ENCODE measurements at regions not wholly inside any gene's neighbourhood (a gene's known extent, or its start where the extent isn't known, plus 50 kb on each side); places are given as distances from the start of the nearest gene placed in this dataset.
"Not testable (repeated sequence)": the region's sequence is repeated elsewhere in the genome, so short reads cannot be mapped to it uniquely, and the experiment has no call there.

- no peak for DNase-seq (ENCODE audit: low read depth, low spot score)
Measured at GRCh38 chr18:71370671-71371445, 1082.0 kb downstream of the SOCS6 start.

- no peak for DNase-seq (ENCODE audit: low read depth, low spot score)
Measured at GRCh38 chr18:71370095-71370494, 1081.2 kb downstream of the SOCS6 start.

- no peak for DNase-seq (ENCODE audit: low read depth, low spot score)
Measured at GRCh38 chr18:71362140-71362539, 1073.3 kb downstream of the SOCS6 start.

- not testable (repeated sequence) for DNase-seq (ENCODE audit: low read depth, low spot score)
Measured at GRCh38 chr18:71355599-71355998, 1066.8 kb downstream of the SOCS6 start.

- DNase-seq (ENCODE audit: low read depth, low spot score), result no peak
Measured at GRCh38 chr18:71352618-71353017, 1063.8 kb downstream of the SOCS6 start.

GRCh38 chr18:71336576-71337210, 1047.8 kb downstream of the SOCS6 start:
- DNase-seq (ENCODE audit: low read depth, low spot score), result no peak

GRCh38 chr18:71329563-71329962, 1040.7 kb downstream of the SOCS6 start:
- DNase-seq (ENCODE audit: low read depth, low spot score), result no peak

- no peak for DNase-seq (ENCODE audit: low read depth, low spot score)
Measured at GRCh38 chr18:71329114-71329513, 1040.3 kb downstream of the SOCS6 start.

GRCh38 chr18:71327850-71328249, 1039.0 kb downstream of the SOCS6 start:
- no peak for DNase-seq (ENCODE audit: low read depth, low spot score)

- no peak for DNase-seq (ENCODE audit: low read depth, low spot score)
Measured at GRCh38 chr18:71327441-71327840, 1038.6 kb downstream of the SOCS6 start.

- DNase-seq (ENCODE audit: low read depth, low spot score), result no peak
Measured at GRCh38 chr18:71326826-71327225, 1038.0 kb downstream of the SOCS6 start.

GRCh38 chr18:71324356-71324755, 1035.5 kb downstream of the SOCS6 start:
- DNase-seq (ENCODE audit: low read depth, low spot score), result no peak

- no peak for DNase-seq (ENCODE audit: low read depth, low spot score)
Measured at GRCh38 chr18:71322201-71322600, 1033.4 kb downstream of the SOCS6 start.

- no peak for DNase-seq (ENCODE audit: low read depth, low spot score)
Measured at GRCh38 chr18:71321319-71321718, 1032.5 kb downstream of the SOCS6 start.

- no peak for DNase-seq (ENCODE audit: low read depth, low spot score)
Measured at GRCh38 chr18:71304856-71305255, 1016.0 kb downstream of the SOCS6 start.

- not testable (repeated sequence) for DNase-seq (ENCODE audit: low read depth, low spot score)
Measured at GRCh38 chr18:71303743-71304142, 1014.9 kb downstream of the SOCS6 start.

GRCh38 chr18:71301596-71301995, 1012.8 kb downstream of the SOCS6 start:
- no peak for DNase-seq (ENCODE audit: low read depth, low spot score)

- DNase-seq (ENCODE audit: low read depth, low spot score), result not testable (repeated sequence)
Measured at GRCh38 chr18:71294201-71294600, 1005.4 kb downstream of the SOCS6 start.

- DNase-seq (ENCODE audit: low read depth, low spot score), result no peak
Measured at GRCh38 chr18:71293322-71293721, 1004.5 kb downstream of the SOCS6 start.

GRCh38 chr18:71287268-71287667, 998.4 kb downstream of the SOCS6 start:
- DNase-seq (ENCODE audit: low read depth, low spot score), result no peak

- no peak for DNase-seq (ENCODE audit: low read depth, low spot score)
Measured at GRCh38 chr18:71252351-71252865, 963.6 kb downstream of the SOCS6 start.

- DNase-seq (ENCODE audit: low read depth, low spot score), result no peak
Measured at GRCh38 chr18:71250191-71250590, 961.3 kb downstream of the SOCS6 start.

- DNase-seq (ENCODE audit: low read depth, low spot score), result no peak
Measured at GRCh38 chr18:71249791-71250190, 960.9 kb downstream of the SOCS6 start.

Measured in activated CD4-positive, CD25-positive, alpha-beta regulatory T cell treated with anti-CD3 and anti-CD28 coated beads, Interleukin-2, amount 50 U/mL, for 16 hours (primary cell).